ENCODE measurements at regions not wholly inside any gene's neighbourhood (a gene's known extent, or its start where the extent isn't known, plus 50 kb on each side); places are given as distances from the start of the nearest gene placed in this dataset.

- DNase-seq = no peak
These were observed 139.0 kb downstream of the ZDHHC20 start for GRCh38 chr13:21319869-21320641.

GRCh38 chr13:21320642-21321034 lies 138.5 kb downstream of the ZDHHC20 start:
- DNase-seq = no peak

- DNase-seq = no peak
These were observed 137.8 kb downstream of the ZDHHC20 start for GRCh38 chr13:21321269-21321668.

- no peak for DNase-seq
These were observed 136.7 kb downstream of the ZDHHC20 start for GRCh38 chr13:21322327-21322965.

All from NCI-H226 (cell line).